HepG2 (cell line): ENCODE measurements at regions not wholly inside any gene's neighbourhood (a gene's known extent, or its start where the extent isn't known, plus 50 kb on each side); places are given as distances from the start of the nearest gene placed in this dataset.

Experiments used
- ATAC-seq: fragments of 200-7000 bp; cut with Tn5 transposase; 3 replicates; pipeline ENCODE4 v1.9.1; 2020; ENCODE audit warnings: mild to moderate bottlenecking, moderate library complexity
- BruUV-seq: library from RNA; stranded (reverse); fragments of 400-500 nt; replicated peaks from 2 replicates; lab custom pipeline; 2021; lab: Mats Ljungman, UMichigan
- CTCF ChIA-PET: fragments of 300-600 bp; formaldehyde crosslinking; extraction: SDS; loops from one replicate; lab custom pipeline; 2021; ENCODE audit warnings: low total read pairs, inconsistent platforms, low intra/inter-chr PET ratio; lab: Yijun Ruan, JAX
- POLR2A ChIA-PET: fragments of 350-600 bp; sonication (Branson Sonifier 250); formaldehyde crosslinking; loops from one replicate; lab custom pipeline; 2020; ENCODE audit warnings: antibody characterized with exemption, inconsistent platforms; lab: Yijun Ruan, JAX
- DNase-seq: peaks from one replicate; pipeline ENCODE4 v3.0.0-alpha.2; 2015; ENCODE audit warnings: low spot score
- FAIRE-seq: peaks from 3 replicates; lab custom pipeline; 2011; peaks lifted over from hg19 to GRCh38; lab: Jason Lieb, UNC
- H2AFZ ChIP-seq: one replicate; pipeline ENCODE4 v1.6.1; 2011; ENCODE audit warnings: low read length, inconsistent platforms
- H3K27ac ChIP-seq: fragments of 300-600 bp; 3 replicates; pipeline ENCODE4 v1.8.0; 2011; ENCODE audit warnings: mixed run types, mild to moderate bottlenecking, mixed read lengths, low read length, inconsistent platforms; ENCODE audit not compliant: insufficient read depth; ENCODE audit errors: extremely low read length
- H3K27me3 ChIP-seq, 2 experiments: fragments of 200-600 bp in 1 of 2; 2 replicates in 1 of 2; 3 replicates in 1 of 2; pipeline versions ENCODE4 v1.6.0 to v1.8.0; 2011; ENCODE audit warnings: low read length in 2 of 2, mild to moderate bottlenecking in 2 of 2, moderate library complexity in 2 of 2, inconsistent platforms in 1 of 2; ENCODE audit not compliant: insufficient read depth in 2 of 2, control insufficient read depth in 1 of 2
- H3K36me3 ChIP-seq, 2 experiments: fragments of 200-600 bp in 1 of 2; replicated peaks in 1 of 2; 2 replicates in 1 of 2; 3 replicates in 1 of 2; pipeline versions ENCODE4 v1.5.1 to v1.8.0; 2011; ENCODE audit warnings: low read length in 2 of 2, inconsistent platforms in 1 of 2; ENCODE audit not compliant: insufficient read depth in 2 of 2, control insufficient read depth in 1 of 2
- H3K4me1 ChIP-seq: 2 replicates; pipeline ENCODE4 v1.5.1; 2012; ENCODE audit warnings: low read length, inconsistent platforms; ENCODE audit not compliant: insufficient read depth
- H3K4me2 ChIP-seq: 2 replicates; pipeline ENCODE4 v1.6.0; 2011; ENCODE audit warnings: low read depth, low read length, inconsistent platforms
- H3K4me3 ChIP-seq, 3 experiments: fragments of 200-600 bp in 1 of 3; sonication (generic), shearing (Covaris generic) in 1 of 3; replicated peaks in 1 of 3; 2 replicates each; pipeline ENCODE4 v1.5.1; 2011 to 2016; ENCODE audit warnings: low read length in 3 of 3, inconsistent platforms in 2 of 3, low read depth in 2 of 3, mild to moderate bottlenecking in 2 of 3, control low read depth in 1 of 3, mixed read lengths in 1 of 3; ENCODE audit not compliant: insufficient read depth in 1 of 3
- H3K79me2 ChIP-seq: one replicate; pipeline ENCODE4 v1.6.1; 2011; ENCODE audit warnings: low read length, inconsistent platforms; ENCODE audit not compliant: insufficient read depth
- H3K9ac ChIP-seq: 2 replicates; pipeline ENCODE4 v1.6.0; 2011; ENCODE audit warnings: mild to moderate bottlenecking, low read depth, low read length, inconsistent platforms; ENCODE audit not compliant: insufficient read depth
- H3K9me3 ChIP-seq: 2 replicates; pipeline ENCODE4 v1.5.1; 2012; ENCODE audit warnings: mild to moderate bottlenecking, low read length
- H4K20me1 ChIP-seq: 2 replicates; pipeline ENCODE4 v1.6.0; 2011; ENCODE audit warnings: inconsistent platforms, mild to moderate bottlenecking, low read length, moderate library complexity; ENCODE audit not compliant: insufficient read depth
- AHDC1 ChIP-seq: sonication (generic); formaldehyde crosslinking; IDR thresholded peaks from 2 replicates; pipeline ENCODE4 v1.5.1; 2020; ENCODE audit warnings: mild to moderate bottlenecking, missing genetic modification reagents, borderline replicate concordance
- ATF1 ChIP-seq: IDR thresholded peaks from 2 replicates; pipeline ENCODE4 v1.6.1; 2016; ENCODE audit warnings: mild to moderate bottlenecking, control low read depth
- ERF ChIP-seq: IDR thresholded peaks from 2 replicates; pipeline ENCODE4 v1.6.1; 2018; ENCODE audit warnings: missing biosample characterization, missing genetic modification reagents
- MEIS2 ChIP-seq: sonication (generic); formaldehyde crosslinking; IDR thresholded peaks from 2 replicates; pipeline ENCODE4 v1.9.0; 2021; ENCODE audit warnings: mild to moderate bottlenecking, missing genetic modification reagents
- NFE2L2 ChIP-seq: fragments of 150-350 bp; IDR thresholded peaks from 2 replicates; pipeline ENCODE4 v1.6.1; 2014; ENCODE audit warnings: low read length
- ZFP91 ChIP-seq: sonication (generic); formaldehyde crosslinking; IDR thresholded peaks from 2 replicates; pipeline ENCODE4 v1.9.0; 2022; ENCODE audit warnings: missing genetic modification reagents, mild to moderate bottlenecking, borderline replicate concordance
- ZNF512B ChIP-seq: sonication (generic); formaldehyde crosslinking; IDR thresholded peaks from 2 replicates; pipeline ENCODE4 v1.5.1; 2020; ENCODE audit warnings: missing genetic modification reagents, mild to moderate bottlenecking, borderline replicate concordance
- ZNF839 ChIP-seq: sonication (generic); formaldehyde crosslinking; IDR thresholded peaks from 2 replicates; pipeline ENCODE4 v1.4.0; 2020; ENCODE audit warnings: missing genetic modification reagents, mild to moderate bottlenecking, borderline replicate concordance
- ZSCAN22 ChIP-seq: sonication (generic); formaldehyde crosslinking; IDR thresholded peaks from 2 replicates; pipeline ENCODE4 v1.4.0; 2020; ENCODE audit warnings: mild to moderate bottlenecking, missing genetic modification reagents
- in situ Hi-C: cut with HindIII; loops from 2 replicates; pipeline ENCODE4 v1.10.0; 2017; ENCODE audit warnings: low pct_unique_long_range_greater_than_20kb; ENCODE audit not compliant: extremely low pct_ligation_motif_present
- intact Hi-C: fragments of 100-400 bp; cut with micrococcal nuclease; formaldehyde crosslinking; loops from one replicate; pipeline ENCODE4 v1.10.0; 2022; ENCODE audit not compliant: unreplicated experiment
- TF ChIP-seq, protein P1 (sequence below): sonication (generic); formaldehyde crosslinking; conservative IDR thresholded peaks from 2 replicates; pipeline ENCODE4 v1.8.0; 2022; ENCODE audit warnings: mild to moderate bottlenecking, moderate library complexity, missing genetic modification reagents
- TF ChIP-seq, protein P2 (sequence below): sonication (generic); formaldehyde crosslinking; conservative IDR thresholded peaks from 2 replicates; pipeline ENCODE4 v1.4.0; 2020; ENCODE audit warnings: missing genetic modification reagents

DNA sequence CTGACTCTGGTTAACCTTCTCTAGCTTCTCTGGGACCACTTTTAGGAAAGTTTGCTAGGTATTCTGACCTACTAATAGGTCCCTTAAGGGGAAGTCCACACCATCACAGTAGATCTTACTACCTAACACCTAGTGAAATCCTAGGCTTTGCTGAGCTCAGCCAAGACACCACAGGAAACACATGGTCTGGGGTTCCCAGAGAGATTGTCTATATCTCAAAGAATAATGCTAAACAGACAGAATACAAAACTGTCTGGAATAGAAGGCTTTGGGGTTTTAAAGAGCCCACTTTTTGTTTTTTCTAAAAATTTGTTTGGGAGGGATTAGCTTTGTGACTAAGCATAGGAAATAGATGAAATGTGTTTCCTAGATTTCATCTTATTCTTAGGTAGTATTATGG is 395.1 kb downstream of the ARHGEF28 start:
- ChIA-PET POLR2A (no interaction called here), CTCF (no interaction called here)
- DNase-seq = no peak
- intact Hi-C loops (no loop called here), in situ Hi-C loops (no loop called here)
- no peak for ATAC-seq
- FAIRE-seq = no peak
- no peak overlapping the region for H3K27ac ChIP-seq
- peaks cover 0 to 3% of the 10 kb centered on the region in 2 experiments; a peak in 1 of 5 replicates for H3K27me3 ChIP-seq
- no peaks in the 10 kb centered on the region for H4K20me1 ChIP-seq
- no peaks in the 10 kb centered on the region for H3K9me3 ChIP-seq
- H3K9ac ChIP-seq = no peak overlapping the region
- no peak overlapping the region for H3K4me2 ChIP-seq
- no TSS peak for BruUV-seq
- no peak overlapping the region for H2AFZ ChIP-seq
- no peaks in the 10 kb centered on the region for H3K79me2 ChIP-seq
- no peaks in the 10 kb centered on the region for H3K36me3 ChIP-seq
- no peaks in the 10 kb centered on the region for H3K4me1 ChIP-seq
- H3K4me3 ChIP-seq = no peak overlapping the region
- no peak for TF ChIP-seq ZFP91 (CRISPR knock-in tag)
- TF ChIP-seq, protein P1, sequence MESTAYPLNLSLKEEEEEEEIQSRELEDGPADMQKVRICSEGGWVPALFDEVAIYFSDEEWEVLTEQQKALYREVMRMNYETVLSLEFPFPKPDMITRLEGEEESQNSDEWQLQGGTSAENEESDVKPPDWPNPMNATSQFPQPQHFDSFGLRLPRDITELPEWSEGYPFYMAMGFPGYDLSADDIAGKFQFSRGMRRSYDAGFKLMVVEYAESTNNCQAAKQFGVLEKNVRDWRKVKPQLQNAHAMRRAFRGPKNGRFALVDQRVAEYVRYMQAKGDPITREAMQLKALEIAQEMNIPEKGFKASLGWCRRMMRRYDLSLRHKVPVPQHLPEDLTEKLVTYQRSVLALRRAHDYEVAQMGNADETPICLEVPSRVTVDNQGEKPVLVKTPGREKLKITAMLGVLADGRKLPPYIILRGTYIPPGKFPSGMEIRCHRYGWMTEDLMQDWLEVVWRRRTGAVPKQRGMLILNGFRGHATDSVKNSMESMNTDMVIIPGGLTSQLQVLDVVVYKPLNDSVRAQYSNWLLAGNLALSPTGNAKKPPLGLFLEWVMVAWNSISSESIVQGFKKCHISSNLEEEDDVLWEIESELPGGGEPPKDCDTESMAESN (CRISPR knock-in tag) = no peak
- TF ChIP-seq AHDC1 (CRISPR knock-in tag) = no peak
- no peak for TF ChIP-seq ATF1
- TF ChIP-seq ERF (CRISPR knock-in tag) = no peak
- TF ChIP-seq, protein P2, sequence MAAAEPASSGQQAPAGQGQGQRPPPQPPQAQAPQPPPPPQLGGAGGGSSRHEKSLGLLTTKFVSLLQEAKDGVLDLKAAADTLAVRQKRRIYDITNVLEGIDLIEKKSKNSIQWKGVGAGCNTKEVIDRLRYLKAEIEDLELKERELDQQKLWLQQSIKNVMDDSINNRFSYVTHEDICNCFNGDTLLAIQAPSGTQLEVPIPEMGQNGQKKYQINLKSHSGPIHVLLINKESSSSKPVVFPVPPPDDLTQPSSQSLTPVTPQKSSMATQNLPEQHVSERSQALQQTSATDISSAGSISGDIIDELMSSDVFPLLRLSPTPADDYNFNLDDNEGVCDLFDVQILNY (CRISPR knock-in tag) = no peak
- no peak for TF ChIP-seq NFE2L2
- TF ChIP-seq ZNF512B (CRISPR knock-in tag) = no peak
- no peak for TF ChIP-seq ZNF839 (CRISPR knock-in tag)
- TF ChIP-seq ZSCAN22 (CRISPR knock-in tag) = no peak
- TF ChIP-seq MEIS2 = no peak
